GM23338 (cell line): ENCODE measurements at regions not wholly inside any gene's neighbourhood (a gene's known extent, or its start where the extent isn't known, plus 50 kb on each side); places are given as distances from the start of the nearest gene placed in this dataset.

ENCODE experiments used
- ATAC-seq: fragments of 200-7000 bp; cut with Tn5 transposase; 3 replicates; pipeline ENCODE4 v1.9.1; 2020
- DNase-seq: peaks from one replicate; pipeline ENCODE4 v3.0.0-alpha.2; 2015; ENCODE audit warnings: low spot score
- H2AFZ ChIP-seq: fragments of 200-600 bp; sonication (generic); 2 replicates; pipeline ENCODE4 v1.8.0; 2016; ENCODE audit warnings: antibody characterized with exemption, mild to moderate bottlenecking, moderate library complexity
- H3F3A ChIP-seq: fragments of 200-600 bp; sonication (generic); replicated peaks from 2 replicates; pipeline ENCODE4 v1.8.0; 2017; ENCODE audit warnings: antibody characterized with exemption, mixed run types, low read depth
- H3K27ac ChIP-seq: fragments of 200-600 bp; sonication (generic); 2 replicates; pipeline ENCODE4 v1.6.1; 2016; ENCODE audit warnings: low read depth
- H3K27me3 ChIP-seq: fragments of 200-600 bp; sonication (generic); 2 replicates; pipeline ENCODE4 v1.8.0; 2016; ENCODE audit warnings: mild to moderate bottlenecking, mixed run types, moderate library complexity; ENCODE audit not compliant: insufficient read depth
- H3K36me3 ChIP-seq: fragments of 200-600 bp; sonication (generic); 2 replicates; pipeline ENCODE4 v1.8.0; 2016; ENCODE audit warnings: mild to moderate bottlenecking; ENCODE audit not compliant: insufficient read depth
- H3K4me1 ChIP-seq: fragments of 200-600 bp; sonication (generic); 2 replicates; pipeline ENCODE4 v1.8.0; 2016; ENCODE audit warnings: mild to moderate bottlenecking, moderate library complexity; ENCODE audit not compliant: insufficient read depth
- H3K4me2 ChIP-seq: fragments of 200-600 bp; sonication (generic); 2 replicates; pipeline ENCODE4 v1.7.1; 2017; ENCODE audit warnings: mixed run types
- H3K4me3 ChIP-seq: fragments of 200-600 bp; sonication (generic); 2 replicates; pipeline ENCODE4 v1.6.1; 2016; ENCODE audit warnings: mixed run types
- H3K79me2 ChIP-seq: fragments of 200-600 bp; sonication (generic); replicated peaks from 2 replicates; pipeline ENCODE4 v1.8.0; 2017; ENCODE audit warnings: mild to moderate bottlenecking; ENCODE audit not compliant: insufficient read depth
- H3K9me2 ChIP-seq: fragments of 200-600 bp; sonication (generic); 2 replicates; pipeline ENCODE4 v1.8.0; 2017; ENCODE audit not compliant: insufficient read depth
- H4K20me1 ChIP-seq: fragments of 200-600 bp; sonication (generic); replicated peaks from 2 replicates; pipeline ENCODE4 v1.8.0; 2017; ENCODE audit warnings: mild to moderate bottlenecking; ENCODE audit not compliant: insufficient read depth
- H3K27ac Mint-ChIP-seq: 2 replicates; pipeline ENCODE4 v1.8.0; 2020; ENCODE audit warnings: inconsistent platforms, mild to moderate bottlenecking, moderate library complexity, mixed read lengths
- H3K27me3 Mint-ChIP-seq: 3 replicates; pipeline ENCODE4 v1.8.0; 2022; ENCODE audit warnings: low read depth, mild to moderate bottlenecking, moderate library complexity, mixed read lengths, inconsistent platforms; ENCODE audit not compliant: insufficient read depth, poor library complexity
- H3K36me3 Mint-ChIP-seq: 3 replicates; pipeline ENCODE4 v1.8.0; 2021; ENCODE audit warnings: low read depth, mild to moderate bottlenecking, inconsistent platforms, moderate library complexity, mixed read lengths
- H3K4me1 Mint-ChIP-seq: 3 replicates; pipeline ENCODE4 v1.8.0; 2020; ENCODE audit warnings: mild to moderate bottlenecking, inconsistent platforms, mixed read lengths
- H3K4me3 Mint-ChIP-seq: 3 replicates; pipeline ENCODE4 v1.8.0; 2021; ENCODE audit warnings: moderate library complexity, mild to moderate bottlenecking, inconsistent platforms, mixed read lengths
- H3K9me3 Mint-ChIP-seq: 3 replicates; pipeline ENCODE4 v1.8.0; 2020; ENCODE audit warnings: moderate library complexity, mild to moderate bottlenecking, inconsistent platforms, mixed read lengths
- CREB1 ChIP-seq: fragments of 250-450 bp; sonication (Bioruptor Pico); IDR thresholded peaks from 2 replicates; pipeline ENCODE4 v1.5.0; 2020; ENCODE audit warnings: low read depth, mild to moderate bottlenecking, moderate library complexity
- CTCF ChIP-seq, 2 experiments: fragments of 200-600 bp in 1 of 2; sonication (generic) in 1 of 2; conservative IDR thresholded peaks; 2 replicates each; pipeline versions ENCODE4 v1.5.1 to v1.6.1; 2016 to 2017; ENCODE audit warnings: antibody characterized with exemption in 2 of 2, low read depth in 2 of 2, mild to moderate bottlenecking in 2 of 2, moderate library complexity in 1 of 2
- ETS1 ChIP-seq: IDR thresholded peaks from 2 replicates; pipeline ENCODE4 v1.6.1; 2016; ENCODE audit warnings: antibody characterized with exemption
- EZH2phosphoT487 ChIP-seq: fragments of 200-600 bp; sonication (generic); IDR thresholded peaks from one replicate; pipeline ENCODE4 v1.8.1; 2018; ENCODE audit warnings: antibody characterized with exemption; ENCODE audit not compliant: unreplicated experiment
- NANOG ChIP-seq: IDR thresholded peaks from 2 replicates; pipeline ENCODE4 v1.6.1; 2016; ENCODE audit warnings: antibody characterized with exemption, borderline replicate concordance
- REST ChIP-seq: IDR thresholded peaks from one replicate; pipeline ENCODE4 v1.6.1; 2018; ENCODE audit warnings: antibody characterized with exemption; ENCODE audit not compliant: unreplicated experiment
- STAT1 ChIP-seq: IDR thresholded peaks from one replicate; pipeline ENCODE4 v1.6.1; 2016; ENCODE audit warnings: antibody characterized with exemption; ENCODE audit not compliant: unreplicated experiment
- ZNF114 ChIP-seq: fragments of 250-450 bp; sonication (Bioruptor Pico); IDR thresholded peaks from 2 replicates; pipeline ENCODE4 v1.5.0; 2020; ENCODE audit warnings: mild to moderate bottlenecking, moderate library complexity

GRCh38 chr7:85573844-85574243, 387.0 kb upstream of the SEMA3D start:
- no peaks in the 10 kb centered on the region for H3K9me3 Mint-ChIP-seq
- H3K27ac Mint-ChIP-seq, result no peak overlapping the region

GRCh38 chr7:85573346-85573745, 386.5 kb upstream of the SEMA3D start:
- no peaks in the 10 kb centered on the region for H3K4me1 ChIP-seq
- H3K4me3 ChIP-seq, result no peak overlapping the region
- H3K4me3 Mint-ChIP-seq, result no peak overlapping the region
- H4K20me1 ChIP-seq, result no peaks in the 10 kb centered on the region
- no peaks in the 10 kb centered on the region for H3K36me3 ChIP-seq
- no peak for ATAC-seq
- H3K27ac Mint-ChIP-seq, result no peak overlapping the region
- no peak for DNase-seq
- no peaks in the 10 kb centered on the region for H3K79me2 ChIP-seq
- no peaks in the 10 kb centered on the region for H3K9me2 ChIP-seq
- H2AFZ ChIP-seq, result no peak overlapping the region
- no peaks in the 10 kb centered on the region for H3K36me3 Mint-ChIP-seq
- no peaks in the 10 kb centered on the region for H3K9me3 Mint-ChIP-seq
- H3K4me1 Mint-ChIP-seq, result no peaks in the 10 kb centered on the region
- H3K27ac ChIP-seq, result no peak overlapping the region
- H3K4me2 ChIP-seq, result no peak overlapping the region
- H3F3A ChIP-seq, result no peaks in the 10 kb centered on the region
- no peaks in the 10 kb centered on the region for H3K27me3 ChIP-seq
- H3K27me3 Mint-ChIP-seq, result no peaks in the 10 kb centered on the region
- TF ChIP-seq ETS1 (no peak), CREB1 (CRISPR knock-in tag) (no peak), ZNF114 (CRISPR knock-in tag) (no peak), NANOG (no peak), EZH2phosphoT487 (no peak), REST (no peak), CTCF (conservative IDR thresholded peaks at IDR 0.05; ENCODE audit: low read depth in 2 of 2) (no peak)

More at GRCh38 chr7:85573844-85574243, 387.0 kb upstream of the SEMA3D start:
- H3K36me3 ChIP-seq, result no peaks in the 10 kb centered on the region
- no peaks in the 10 kb centered on the region for H3K27me3 Mint-ChIP-seq
- no peak for DNase-seq
- H3K4me3 Mint-ChIP-seq, result no peak overlapping the region
- H3K27ac ChIP-seq, result no peak overlapping the region
- no peaks in the 10 kb centered on the region for H3F3A ChIP-seq
- no peak overlapping the region for H3K4me2 ChIP-seq
- no peaks in the 10 kb centered on the region for H4K20me1 ChIP-seq
- no peaks in the 10 kb centered on the region for H3K4me1 ChIP-seq
- no peak overlapping the region for H3K4me3 ChIP-seq
- no peaks in the 10 kb centered on the region for H3K79me2 ChIP-seq
- no peaks in the 10 kb centered on the region for H3K36me3 Mint-ChIP-seq
- no peaks in the 10 kb centered on the region for H3K27me3 ChIP-seq
- ATAC-seq, result no peak
- TF ChIP-seq ZNF114 (CRISPR knock-in tag) (no peak), ETS1 (no peak), STAT1 (no peak), CREB1 (CRISPR knock-in tag) (no peak)
- H2AFZ ChIP-seq, result no peak overlapping the region
- H3K4me1 Mint-ChIP-seq, result no peaks in the 10 kb centered on the region
- no peaks in the 10 kb centered on the region for H3K9me2 ChIP-seq
